Natural killer cell (primary cell): ENCODE measurements at regions not wholly inside any gene's neighbourhood (a gene's known extent, or its start where the extent isn't known, plus 50 kb on each side); places are given as distances from the start of the nearest gene placed in this dataset.

ENCODE experiments used
- ATAC-seq, 3 donors: fragments of 150-1000 bp in 2 of 3; fragments of 200-7000 bp in 1 of 3; cut with Tn5 transposase; 1 replicate in 1 of 3; 2 replicates in 2 of 3; pipeline ENCODE4 v1.10.0; 2021; ENCODE audit warnings: mild to moderate bottlenecking in 2 of 3, moderate library complexity in 2 of 3
- DNase-seq, 2 donors: peaks; one replicate each; pipeline versions ENCODE4 v3.0.0 to v3.0.0-alpha.2; 2013 to 2021; ENCODE audit warnings: mixed read lengths in 1 of 2
- H3K27ac ChIP-seq: one replicate; pipeline ENCODE4 v1.5.1; 2013; ENCODE audit warnings: mild to moderate bottlenecking, low read length
- H3K27me3 ChIP-seq: one replicate; pipeline ENCODE4 v1.6.1; 2013; ENCODE audit warnings: low read length; ENCODE audit not compliant: control insufficient read depth, insufficient read depth
- H3K36me3 ChIP-seq: one replicate; pipeline ENCODE4 v1.6.1; 2013; ENCODE audit warnings: low read length; ENCODE audit not compliant: control insufficient read depth, insufficient read depth
- H3K4me1 ChIP-seq: one replicate; pipeline ENCODE4 v1.6.1; 2013; ENCODE audit warnings: low read length; ENCODE audit not compliant: control insufficient read depth, insufficient read depth
- H3K4me3 ChIP-seq: one replicate; pipeline ENCODE4 v1.5.1; 2013; ENCODE audit warnings: low read length
- H3K9me3 ChIP-seq: one replicate; pipeline ENCODE4 v1.6.1; 2013; ENCODE audit warnings: low read length; ENCODE audit not compliant: control insufficient read depth, insufficient read depth
- H3K27ac Mint-ChIP-seq, 2 donors: one replicate each; pipeline ENCODE4 v1.8.0; 2022; ENCODE audit warnings: mild to moderate bottlenecking in 2 of 2, mixed read lengths in 2 of 2, moderate library complexity in 1 of 2
- H3K27me3 Mint-ChIP-seq, 2 donors: one replicate each; pipeline ENCODE4 v1.8.0; 2022; ENCODE audit warnings: low read depth in 2 of 2, mixed read lengths in 2 of 2
- H3K36me3 Mint-ChIP-seq: one replicate; pipeline ENCODE4 v1.8.0; 2022; ENCODE audit warnings: mixed read lengths
- H3K4me1 Mint-ChIP-seq, 2 donors: one replicate each; pipeline ENCODE4 v1.8.0; 2022; ENCODE audit warnings: mixed read lengths in 2 of 2
- H3K4me3 Mint-ChIP-seq: one replicate; pipeline ENCODE4 v1.8.0; 2022; ENCODE audit warnings: mild to moderate bottlenecking, moderate library complexity, mixed read lengths
- H3K9me3 Mint-ChIP-seq, 2 donors: one replicate each; pipeline ENCODE4 v1.8.0; 2022; ENCODE audit warnings: mixed read lengths in 2 of 2
- WGBS: methylation state at CpG from one replicate; pipeline ENCODE4 v1.1.7; 2013; ENCODE audit warnings: missing lambda C conversion rate; ENCODE audit not compliant: insufficient coverage; 5-methylcytosine and 5-hydroxymethylcytosine counted together
- intact Hi-C: fragments of 100-400 bp; cut with micrococcal nuclease; formaldehyde crosslinking; loops from one replicate; pipeline ENCODE4 v1.14.2; 2022
- TF ChIP-seq, protein P1 (sequence below): fragments of 200-600 bp; IDR thresholded peaks from one replicate; pipeline ENCODE4 v1.8.0; 2022; ENCODE audit warnings: antibody characterized with exemption

- Mint-ChIP-seq H3K27me3 (no peaks in the 10 kb centered on the region), H3K36me3 (no peaks in the 10 kb centered on the region), H3K4me1 (no peaks in the 10 kb centered on the region), H3K4me3 (no peak overlapping the region), H3K9me3 (no peaks in the 10 kb centered on the region), H3K27ac (no peak overlapping the region)
- intact Hi-C loops, result no loop called here
- Histone ChIP-seq H3K27me3 (no peaks in the 10 kb centered on the region), H3K4me3 (no peak overlapping the region), H3K9me3 (no peaks in the 10 kb centered on the region), H3K27ac (no peak overlapping the region), H3K4me1 (no peaks in the 10 kb centered on the region), H3K36me3 (no peaks in the 10 kb centered on the region)
- no CpG with 5 or more reads among the region's 1 CpG for WGBS
- DNase-seq, result no peak
- TF ChIP-seq, protein P1, sequence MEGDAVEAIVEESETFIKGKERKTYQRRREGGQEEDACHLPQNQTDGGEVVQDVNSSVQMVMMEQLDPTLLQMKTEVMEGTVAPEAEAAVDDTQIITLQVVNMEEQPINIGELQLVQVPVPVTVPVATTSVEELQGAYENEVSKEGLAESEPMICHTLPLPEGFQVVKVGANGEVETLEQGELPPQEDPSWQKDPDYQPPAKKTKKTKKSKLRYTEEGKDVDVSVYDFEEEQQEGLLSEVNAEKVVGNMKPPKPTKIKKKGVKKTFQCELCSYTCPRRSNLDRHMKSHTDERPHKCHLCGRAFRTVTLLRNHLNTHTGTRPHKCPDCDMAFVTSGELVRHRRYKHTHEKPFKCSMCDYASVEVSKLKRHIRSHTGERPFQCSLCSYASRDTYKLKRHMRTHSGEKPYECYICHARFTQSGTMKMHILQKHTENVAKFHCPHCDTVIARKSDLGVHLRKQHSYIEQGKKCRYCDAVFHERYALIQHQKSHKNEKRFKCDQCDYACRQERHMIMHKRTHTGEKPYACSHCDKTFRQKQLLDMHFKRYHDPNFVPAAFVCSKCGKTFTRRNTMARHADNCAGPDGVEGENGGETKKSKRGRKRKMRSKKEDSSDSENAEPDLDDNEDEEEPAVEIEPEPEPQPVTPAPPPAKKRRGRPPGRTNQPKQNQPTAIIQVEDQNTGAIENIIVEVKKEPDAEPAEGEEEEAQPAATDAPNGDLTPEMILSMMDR, result no peak
- ATAC-seq, result no peak
These were observed 58.6 kb upstream of the GLS start for GRCh38 chr2:190822043-190822442.

GRCh38 chr2:190827720-190828119, 52.9 kb upstream of the GLS start:
- Histone ChIP-seq H3K36me3 (no peaks in the 10 kb centered on the region), H3K27ac (no peak overlapping the region), H3K9me3 (no peaks in the 10 kb centered on the region), H3K27me3 (no peaks in the 10 kb centered on the region), H3K4me3 (no peak overlapping the region), H3K4me1 (no peaks in the 10 kb centered on the region)
- no peaks in the 10 kb centered on the region for H3K36me3 Mint-ChIP-seq
- no peak overlapping the region for H3K4me3 Mint-ChIP-seq
- intact Hi-C loops, result no loop called here
- H3K9me3 Mint-ChIP-seq, result no peaks in the 10 kb centered on the region
- H3K4me1 Mint-ChIP-seq, result no peaks in the 10 kb centered on the region
- WGBS, result 78% methylated on average over 3 of the region's 3 CpGs
- DNase-seq (no peak), ATAC-seq (no peak)
- no peak overlapping the region for H3K27ac Mint-ChIP-seq
- TF ChIP-seq, protein P1, result no peak
- peaks cover 0 to 3% of the 10 kb centered on the region in 2 donors for H3K27me3 Mint-ChIP-seq

DNA sequence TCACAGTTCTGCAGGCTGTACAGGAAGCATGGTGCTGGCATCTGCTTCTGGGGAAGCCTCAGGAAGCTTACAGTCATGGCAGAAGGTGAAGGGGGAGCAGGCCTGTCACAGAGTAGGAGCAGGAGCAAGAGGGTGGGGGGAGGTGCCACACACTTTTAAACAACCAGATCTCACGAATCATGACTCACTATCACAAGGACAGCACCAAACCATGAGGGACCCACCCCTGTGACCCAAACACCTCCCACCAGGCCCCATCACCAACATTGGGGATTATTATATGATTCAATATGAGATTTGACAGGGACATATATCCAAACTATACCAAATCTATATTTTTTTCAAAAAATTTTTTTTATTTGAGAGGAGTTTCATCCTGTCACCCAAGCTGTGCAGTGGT, 51.0 kb upstream of the GLS start:
- intact Hi-C loops, result no loop called here
- Mint-ChIP-seq H3K27me3 (peaks cover 0 to 3% of the 10 kb centered on the region in 2 donors), H3K36me3 (no peaks in the 10 kb centered on the region), H3K9me3 (no peaks in the 10 kb centered on the region), H3K4me3 (no peak overlapping the region), H3K27ac (no peak overlapping the region), H3K4me1 (no peaks in the 10 kb centered on the region)
- ATAC-seq, result no peak
- Histone ChIP-seq H3K27ac (no peak overlapping the region), H3K27me3 (no peaks in the 10 kb centered on the region), H3K36me3 (no peaks in the 10 kb centered on the region), H3K4me3 (no peak overlapping the region), H3K9me3 (no peaks in the 10 kb centered on the region), H3K4me1 (no peaks in the 10 kb centered on the region)
- DNase-seq, result no peak
- TF ChIP-seq, protein P1, result no peak
- WGBS, result 100% methylated on average over 1 of the region's 1 CpG
